ENCODE measurements at regions not wholly inside any gene's neighbourhood (a gene's known extent, or its start where the extent isn't known, plus 50 kb on each side); places are given as distances from the start of the nearest gene placed in this dataset.

- Histone ChIP-seq H3K27me3 (replicated peaks; ENCODE audit: control insufficient read depth, insufficient read depth, low read length) (no peaks in the 10 kb centered on the region), H3K36me3 (ENCODE audit: control insufficient read depth, insufficient read depth, low read length) (no peaks in the 10 kb centered on the region), H3K4me3 (replicated peaks; ENCODE audit: low read depth, low read length) (no peak overlapping the region)
- DNase-seq (ENCODE audit: extremely low read depth, insufficient read length), result no peak
- peak; percentile 3 for TF ChIP-seq CTCF (IDR thresholded peaks at IDR 0.05; ENCODE audit: insufficient read depth, low read length, poor library complexity, severe bottlenecking)
Measured at GRCh38 chr21:28793043-28793442, 199.6 kb downstream of the LTN1 start.

GRCh38 chr21:28791595-28792282 is 200.9 kb downstream of the LTN1 start:
- no peak for TF ChIP-seq CTCF (IDR thresholded peaks at IDR 0.05; ENCODE audit: insufficient read depth, low read length, poor library complexity, severe bottlenecking)
- Histone ChIP-seq H3K4me3 (replicated peaks; ENCODE audit: low read depth, low read length) (no peak overlapping the region), H3K36me3 (ENCODE audit: control insufficient read depth, insufficient read depth, low read length) (no peaks in the 10 kb centered on the region), H3K27me3 (replicated peaks; ENCODE audit: control insufficient read depth, insufficient read depth, low read length) (no peaks in the 10 kb centered on the region)
- DNase-seq (ENCODE audit: extremely low read depth, insufficient read length), result no peak

- H3K36me3 ChIP-seq (ENCODE audit: control insufficient read depth, insufficient read depth, low read length), result no peaks in the 10 kb centered on the region
- TF ChIP-seq CTCF (IDR thresholded peaks at IDR 0.05; ENCODE audit: insufficient read depth, low read length, poor library complexity, severe bottlenecking), result no peak
- DNase-seq (ENCODE audit: extremely low read depth, insufficient read length), result no peak
- H3K4me3 ChIP-seq (replicated peaks; ENCODE audit: low read depth, low read length), result no peak overlapping the region
- no peaks in the 10 kb centered on the region for H3K27me3 ChIP-seq (replicated peaks; ENCODE audit: control insufficient read depth, insufficient read depth, low read length)
Measured at GRCh38 chr21:28790335-28790734, 202.3 kb downstream of the LTN1 start.

GRCh38 chr21:28789523-28789922 is 203.2 kb downstream of the LTN1 start:
- H3K4me3 ChIP-seq (replicated peaks; ENCODE audit: low read depth, low read length), result no peak overlapping the region
- no peaks in the 10 kb centered on the region for H3K36me3 ChIP-seq (ENCODE audit: control insufficient read depth, insufficient read depth, low read length)
- TF ChIP-seq CTCF (IDR thresholded peaks at IDR 0.05; ENCODE audit: insufficient read depth, low read length, poor library complexity, severe bottlenecking), result no peak
- no peaks in the 10 kb centered on the region for H3K27me3 ChIP-seq (replicated peaks; ENCODE audit: control insufficient read depth, insufficient read depth, low read length)
- DNase-seq (ENCODE audit: extremely low read depth, insufficient read length), result no peak

GRCh38 chr21:28788030-28788429 is 204.6 kb downstream of the LTN1 start:
- Histone ChIP-seq H3K4me3 (replicated peaks; ENCODE audit: low read depth, low read length) (no peak overlapping the region), H3K27me3 (replicated peaks; ENCODE audit: control insufficient read depth, insufficient read depth, low read length) (no peaks in the 10 kb centered on the region), H3K36me3 (ENCODE audit: control insufficient read depth, insufficient read depth, low read length) (no peaks in the 10 kb centered on the region)
- TF ChIP-seq CTCF (IDR thresholded peaks at IDR 0.05; ENCODE audit: insufficient read depth, low read length, poor library complexity, severe bottlenecking), result no peak
- no peak for DNase-seq (ENCODE audit: extremely low read depth, insufficient read length)
